H1 (cell line): ENCODE measurements at regions not wholly inside any gene's neighbourhood (a gene's known extent, or its start where the extent isn't known, plus 50 kb on each side); places are given as distances from the start of the nearest gene placed in this dataset.

Experiments used
- CTCF ChIA-PET: fragments of 300-600 bp; sonication (Branson Sonifier 250); formaldehyde crosslinking; loops from one replicate; lab custom pipeline; 2021; ENCODE audit not compliant: partially characterized antibody; lab: Charles Lee
- POLR2A ChIA-PET: fragments of 300-600 bp; sonication (Branson Sonifier 250); formaldehyde crosslinking; loops from one replicate; lab custom pipeline; 2021; ENCODE audit warnings: inconsistent platforms; ENCODE audit not compliant: partially characterized antibody; lab: Charles Lee
- DNase-seq, 2 experiments: peaks; one replicate each; pipeline versions ENCODE4 v3.0.0 to v3.0.0-alpha.2; 2010 to 2022; ENCODE audit warnings: low spot score in 2 of 2, low read depth in 1 of 2, mixed read lengths in 1 of 2
- FAIRE-seq: peaks from 2 replicates; lab custom pipeline; 2011; peaks lifted over from hg19 to GRCh38; lab: Jason Lieb, UNC
- H2AFZ ChIP-seq: 2 replicates; pipeline ENCODE4 v1.8.1; 2012; ENCODE audit warnings: low read length, inconsistent platforms
- H2AK5ac ChIP-seq: 2 replicates; pipeline ENCODE4 v1.6.1; 2013; ENCODE audit warnings: low read depth, low read length
- H2BK120ac ChIP-seq: replicated peaks from 2 replicates; pipeline ENCODE3; 2013; ENCODE audit warnings: low read depth, low read length, inconsistent platforms
- H2BK12ac ChIP-seq: 2 replicates; pipeline ENCODE4 v1.6.1; 2013; ENCODE audit warnings: low read depth, low read length
- H2BK15ac ChIP-seq: 2 replicates; pipeline ENCODE4 v1.6.1; 2013; ENCODE audit warnings: low read length
- H2BK20ac ChIP-seq: 2 replicates; pipeline ENCODE4 v1.6.1; 2013; ENCODE audit warnings: low read length
- H2BK5ac ChIP-seq: 2 replicates; pipeline ENCODE4 v1.6.1; 2013; ENCODE audit warnings: low read depth, low read length
- H3K14ac ChIP-seq: 2 replicates; pipeline ENCODE4 v1.6.1; 2013; ENCODE audit warnings: inconsistent platforms; ENCODE audit not compliant: insufficient read length
- H3K18ac ChIP-seq: 2 replicates; pipeline ENCODE4 v1.6.1; 2013; ENCODE audit warnings: low read length; ENCODE audit errors: extremely low read depth
- H3K23ac ChIP-seq: 2 replicates; pipeline ENCODE4 v1.6.1; 2013; ENCODE audit warnings: inconsistent platforms; ENCODE audit not compliant: insufficient read length
- H3K23me2 ChIP-seq: 2 replicates; pipeline ENCODE4 v1.6.1; 2013; ENCODE audit warnings: low read depth, low read length
- H3K27ac ChIP-seq: 2 replicates; pipeline ENCODE4 v1.6.1; 2011; ENCODE audit warnings: low read depth, low read length, inconsistent platforms
- H3K27me3 ChIP-seq, 4 experiments: replicated peaks in 1 of 4; 1 replicate in 1 of 4; 2 replicates in 3 of 4; pipeline versions ENCODE4 v1.6.1 to v1.8.1; 2011 to 2013; ENCODE audit warnings: low read length in 3 of 4, mild to moderate bottlenecking in 3 of 4, inconsistent platforms in 2 of 4, mixed read lengths in 2 of 4, moderate library complexity in 1 of 4; ENCODE audit not compliant: control insufficient read depth in 3 of 4, insufficient read depth in 3 of 4; ENCODE audit errors: extremely low read depth in 1 of 4
- H3K36me3 ChIP-seq, 4 experiments: 2 replicates each; pipeline versions ENCODE4 v1.6.1 to v1.8.1; 2011 to 2013; ENCODE audit warnings: mild to moderate bottlenecking in 4 of 4, low read length in 3 of 4, moderate library complexity in 2 of 4, control low read depth in 1 of 4, inconsistent platforms in 1 of 4; ENCODE audit not compliant: insufficient read depth in 4 of 4, control insufficient read depth in 2 of 4
- H3K4ac ChIP-seq: replicated peaks from 2 replicates; pipeline ENCODE3; 2013; ENCODE audit warnings: low read length, low read depth, mixed read lengths, inconsistent platforms; ENCODE audit not compliant: insufficient read length
- H3K4me1 ChIP-seq, 4 experiments: replicated peaks in 1 of 4; 1 replicate in 1 of 4; 2 replicates in 3 of 4; pipeline versions ENCODE4 v1.6.1 to v1.8.1; 2011 to 2013; ENCODE audit warnings: low read length in 3 of 4, inconsistent platforms in 2 of 4, mixed read lengths in 1 of 4; ENCODE audit not compliant: insufficient read depth in 4 of 4, control insufficient read depth in 3 of 4
- H3K4me2 ChIP-seq, 2 experiments: 2 replicates each; pipeline versions ENCODE4 v1.6.1 to v1.8.1; 2011 to 2013; ENCODE audit warnings: low read depth in 2 of 2, low read length in 2 of 2, control low read depth in 1 of 2, inconsistent platforms in 1 of 2, mild to moderate bottlenecking in 1 of 2; ENCODE audit not compliant: insufficient read depth in 1 of 2
- H3K4me3 ChIP-seq, 4 experiments: fragments of 200-600, 300-600 bp in 1 of 4; sonication (generic), shearing (Covaris generic), sonication (Bioruptor Twin) in 1 of 4; 2 replicates each; pipeline versions ENCODE4 v1.5.1 to v1.8.1; 2011 to 2016; ENCODE audit warnings: low read length in 4 of 4, low read depth in 3 of 4, control low read depth in 2 of 4, inconsistent platforms in 2 of 4, mild to moderate bottlenecking in 2 of 4, mixed read lengths in 1 of 4, moderate library complexity in 1 of 4; ENCODE audit not compliant: insufficient read depth in 2 of 4; ENCODE audit errors: extremely low read depth in 1 of 4
- H3K56ac ChIP-seq: replicated peaks from 2 replicates; pipeline ENCODE3; 2013; ENCODE audit warnings: low read depth, mild to moderate bottlenecking, mixed read lengths, low read length, inconsistent platforms; ENCODE audit not compliant: insufficient read length
- H3K79me1 ChIP-seq: 2 replicates; pipeline ENCODE4 v1.6.1; 2013; ENCODE audit warnings: low read depth, low read length, control low read depth
- H3K79me2 ChIP-seq, 2 experiments: 2 replicates each; pipeline versions ENCODE4 v1.6.1 to v1.8.1; 2012 to 2013; ENCODE audit warnings: low read length in 2 of 2, mild to moderate bottlenecking in 2 of 2, inconsistent platforms in 1 of 2; ENCODE audit not compliant: insufficient read depth in 2 of 2, control insufficient read depth in 1 of 2
- H3K9ac ChIP-seq, 4 experiments: replicated peaks in 1 of 4; 1 replicate in 1 of 4; 2 replicates in 3 of 4; pipeline versions ENCODE4 v1.6.1 to v1.8.1; 2011 to 2013; ENCODE audit warnings: low read depth in 3 of 4, low read length in 3 of 4, control low read depth in 2 of 4, mild to moderate bottlenecking in 2 of 4, moderate library complexity in 2 of 4, inconsistent platforms in 1 of 4; ENCODE audit errors: extremely low read depth in 1 of 4
- H3K9me3 ChIP-seq, 2 experiments: 2 replicates each; pipeline versions ENCODE4 v1.6.1 to v1.8.1; 2012 to 2013; ENCODE audit warnings: mild to moderate bottlenecking in 2 of 2, moderate library complexity in 2 of 2, control low read depth in 1 of 2, inconsistent platforms in 1 of 2, low read depth in 1 of 2, low read length in 1 of 2, mixed read lengths in 1 of 2; ENCODE audit not compliant: insufficient read depth in 2 of 2
- H4K20me1 ChIP-seq, 2 experiments: replicated peaks in 1 of 2; 2 replicates each; pipeline versions ENCODE3 to v1.8.1; 2011 to 2013; ENCODE audit warnings: inconsistent platforms in 2 of 2, low read length in 2 of 2, mild to moderate bottlenecking in 1 of 2; ENCODE audit not compliant: insufficient read depth in 2 of 2, control insufficient read depth in 1 of 2
- H4K5ac ChIP-seq: 2 replicates; pipeline ENCODE4 v1.6.1; 2013; ENCODE audit warnings: low read length, low read depth, mixed read lengths, inconsistent platforms; ENCODE audit not compliant: insufficient read length
- H4K8ac ChIP-seq: 2 replicates; pipeline ENCODE4 v1.8.0; 2013; ENCODE audit warnings: mild to moderate bottlenecking, moderate library complexity, low read length, inconsistent platforms; ENCODE audit not compliant: insufficient read depth; ENCODE audit errors: extremely low read depth
- H4K91ac ChIP-seq: replicated peaks from 2 replicates; pipeline ENCODE3; 2013; ENCODE audit warnings: low read length, mixed read lengths, inconsistent platforms; ENCODE audit not compliant: insufficient read length
- EP300 ChIP-seq, 2 experiments: IDR thresholded peaks; 1 replicate in 1 of 2; 2 replicates in 1 of 2; pipeline ENCODE4 v1.6.1; 2011 to 2012; ENCODE audit warnings: low read depth in 2 of 2, low read length in 2 of 2, mild to moderate bottlenecking in 2 of 2, borderline replicate concordance in 1 of 2, inconsistent platforms in 1 of 2, moderate library complexity in 1 of 2
- HDAC6 ChIP-seq: IDR thresholded peaks from one replicate; pipeline ENCODE4 v1.7.1; 2012; ENCODE audit warnings: low read depth, mild to moderate bottlenecking, inconsistent platforms, low read length, moderate library complexity
- JUN ChIP-seq: IDR thresholded peaks from 2 replicates; pipeline ENCODE4 v1.6.1; 2011; ENCODE audit warnings: low read depth, mild to moderate bottlenecking, improper control_type of control experiment, low read length
- KDM4A ChIP-seq: IDR thresholded peaks from one replicate; pipeline ENCODE4 v1.7.1; 2012; ENCODE audit warnings: low read depth, mild to moderate bottlenecking, moderate library complexity, low read length, inconsistent platforms; ENCODE audit not compliant: severe bottlenecking
- POLR2A ChIP-seq, 2 experiments: IDR thresholded peaks; 1 replicate in 1 of 2; 2 replicates in 1 of 2; pipeline ENCODE4 v1.6.1; 2011; ENCODE audit warnings: low read depth in 2 of 2, low read length in 2 of 2, mild to moderate bottlenecking in 2 of 2; ENCODE audit errors: control extremely low read depth in 1 of 2
- RNF2 ChIP-seq: fragments of 200-900, 300-1000 bp; sonication (generic); IDR thresholded peaks from 2 replicates; pipeline ENCODE4 v1.7.1; 2016; ENCODE audit warnings: borderline replicate concordance, low read depth, mild to moderate bottlenecking, antibody characterized with exemption, low read length; ENCODE audit not compliant: poor library complexity, severe bottlenecking; ENCODE audit errors: missing control alignments
- WGBS, 2 experiments: shearing (Covaris generic) in 1 of 2; methylation state at CpG; one replicate each; pipeline versions ENCODE4 v1.1.6 to v1.1.7; 2013 to 2015; ENCODE audit warnings: low lambda C conversion rate in 2 of 2, mixed read lengths in 2 of 2, inconsistent platforms in 1 of 2, low coverage in 1 of 2, missing lambda C conversion rate in 1 of 2; ENCODE audit not compliant: insufficient replicate concordance in 2 of 2, insufficient coverage in 1 of 2, insufficient read length in 1 of 2; ENCODE audit errors: extremely low coverage in 1 of 2, missing lambda C conversion rate in 1 of 2; 5-methylcytosine and 5-hydroxymethylcytosine counted together

GRCh38 chr21:35232545-35233176 is 183.6 kb upstream of the RUNX1 start:
- H2BK120ac ChIP-seq = no peak overlapping the region
- WGBS, 2 experiments = 90% methylated on average over 11 of the region's 11 CpGs; no CpG with 5 or more reads in 1 of the 2 experiments
- H4K20me1 ChIP-seq = no peaks in the 10 kb centered on the region
- no peak overlapping the region for H3K4ac ChIP-seq
- POLR2A ChIA-PET = no interaction called here
- no peak overlapping the region for H3K18ac ChIP-seq
- no peak overlapping the region for H3K23ac ChIP-seq
- FAIRE-seq = no peak
- H4K5ac ChIP-seq = no peak overlapping the region
- no peaks in the 10 kb centered on the region for H3K36me3 ChIP-seq
- no peak overlapping the region for H2BK15ac ChIP-seq
- no peak overlapping the region for H2AFZ ChIP-seq
- no peak overlapping the region for H2AK5ac ChIP-seq
- H3K79me2 ChIP-seq = no peaks in the 10 kb centered on the region
- no peak overlapping the region for H2BK20ac ChIP-seq
- no peak overlapping the region for H3K56ac ChIP-seq
- no peaks in the 10 kb centered on the region for H3K9me3 ChIP-seq
- no peaks in the 10 kb centered on the region for H3K27me3 ChIP-seq
- peaks cover 0 to 4% (median under 1%) of the 10 kb centered on the region in 4 experiments; a peak in 2 of 7 replicates for H3K4me1 ChIP-seq
- H4K8ac ChIP-seq = no peak overlapping the region
- CTCF ChIA-PET = interaction anchor here (0.6 kb wide), 1 partner anchor 205 kb away, joined by 4 read pairs; no protein-coding TSS in a partner anchor
- TF ChIP-seq JUN (no peak), KDM4A (no peak), RNF2 (no peak), EP300 (IDR thresholded peaks at IDR 0.05; ENCODE audit: borderline replicate concordance in 1 of 2, low read depth in 2 of 2, low read length in 2 of 2) (no peak), HDAC6 (no peak), POLR2A (IDR thresholded peaks at IDR 0.05; ENCODE audit: control extremely low read depth in 1 of 2, low read depth in 2 of 2, low read length in 2 of 2) (no peak)
- no peak overlapping the region for H3K9ac ChIP-seq
- H3K4me3 ChIP-seq = no peak overlapping the region
- no peak overlapping the region for H3K14ac ChIP-seq
- no peaks in the 10 kb centered on the region for H3K79me1 ChIP-seq
- no peak overlapping the region for H3K4me2 ChIP-seq
- no peak for DNase-seq
- no peak overlapping the region for H4K91ac ChIP-seq
- no peaks in the 10 kb centered on the region for H3K23me2 ChIP-seq
- no peak overlapping the region for H2BK5ac ChIP-seq
- H3K27ac ChIP-seq = no peak overlapping the region
- H2BK12ac ChIP-seq = no peak overlapping the region
